NCI-H1436 treated with DMSO at 0.1 percent for 48 hours (cell line): ENCODE measurements at regions not wholly inside any gene's neighbourhood (a gene's known extent, or its start where the extent isn't known, plus 50 kb on each side); places are given as distances from the start of the nearest gene placed in this dataset.
"Not testable (repeated sequence)": the region's sequence is repeated elsewhere in the genome, so short reads cannot be mapped to it uniquely, and the experiment has no call there.

ENCODE experiments used
- DNase-seq: peaks from one replicate; lab custom pipeline; 2025; lab: John Stamatoyannopoulos, UW

GRCh38 chr10:33101392-33101787 is 143.4 kb upstream of the ITGB1 start:
- no peak for DNase-seq

GRCh38 chr10:33100781-33101391 is 142.9 kb upstream of the ITGB1 start:
- DNase-seq: no peak

GRCh38 chr10:33099748-33100147 is 141.7 kb upstream of the ITGB1 start:
- DNase-seq: no peak

GRCh38 chr10:33098951-33099663 is 141.1 kb upstream of the ITGB1 start:
- no peak for DNase-seq

- no peak for DNase-seq
Measured at GRCh38 chr10:33095867-33096815, 138.1 kb upstream of the ITGB1 start.

- no peak for DNase-seq
Measured at GRCh38 chr10:33094263-33095051, 136.4 kb upstream of the ITGB1 start.

GRCh38 chr10:33093362-33093761 is 135.3 kb upstream of the ITGB1 start:
- DNase-seq: no peak

GRCh38 chr10:33092596-33092995 is 134.6 kb upstream of the ITGB1 start:
- DNase-seq: no peak

- DNase-seq: no peak
Measured at GRCh38 chr10:33091201-33091600, 133.2 kb upstream of the ITGB1 start.

GRCh38 chr10:33088990-33089389 is 131.0 kb upstream of the ITGB1 start:
- DNase-seq: no peak

- DNase-seq: no peak
Measured at GRCh38 chr10:33087922-33088321, 129.9 kb upstream of the ITGB1 start.

GRCh38 chr10:33087152-33087551 is 129.1 kb upstream of the ITGB1 start:
- no peak for DNase-seq

- DNase-seq: no peak
Measured at GRCh38 chr10:33086100-33086499, 128.1 kb upstream of the ITGB1 start.

- DNase-seq: no peak
Measured at GRCh38 chr10:33085313-33085833, 127.3 kb upstream of the ITGB1 start.

- no peak for DNase-seq
Measured at GRCh38 chr10:33084453-33084852, 126.4 kb upstream of the ITGB1 start.

- no peak for DNase-seq
Measured at GRCh38 chr10:33082373-33082895, 124.4 kb upstream of the ITGB1 start.

GRCh38 chr10:33080467-33080866 is 122.4 kb upstream of the ITGB1 start:
- not testable (repeated sequence) for DNase-seq

- DNase-seq: no peak
Measured at GRCh38 chr10:33074443-33074842, 116.4 kb upstream of the ITGB1 start.

- DNase-seq: no peak
Measured at GRCh38 chr10:33073641-33074415, 115.8 kb upstream of the ITGB1 start.

GRCh38 chr10:33071857-33072256 is 113.8 kb upstream of the ITGB1 start:
- no peak for DNase-seq

- no peak for DNase-seq
Measured at GRCh38 chr10:33070101-33070500, 112.1 kb upstream of the ITGB1 start.
